HG03139 (cell line): ENCODE measurements at regions not wholly inside any gene's neighbourhood (a gene's known extent, or its start where the extent isn't known, plus 50 kb on each side); places are given as distances from the start of the nearest gene placed in this dataset.

ENCODE experiments used
- ATAC-seq: cut with Tn5 transposase; IDR thresholded peaks from one replicate; pipeline ENCODE4 v1.9.1; 2021; ENCODE audit not compliant: unreplicated experiment

GRCh38 chr9:107541523-107541922 lies 52.0 kb upstream of the KLF4 start:
- no peak for ATAC-seq

- no peak for ATAC-seq
Observed at GRCh38 chr9:107540164-107540561, 50.6 kb upstream of the KLF4 start.

GRCh38 chr9:107539427-107540163 lies 50.0 kb upstream of the KLF4 start:
- ATAC-seq: no peak
